WERI-Rb-1 (cell line): ENCODE measurements at regions not wholly inside any gene's neighbourhood (a gene's known extent, or its start where the extent isn't known, plus 50 kb on each side); places are given as distances from the start of the nearest gene placed in this dataset.

Experiments
- DNase-seq: peaks from one replicate; pipeline ENCODE4 v3.0.0-alpha.2; 2020
- H3K27ac ChIP-seq: fragments of 250-450 bp; sonication (Bioruptor Pico); 2 replicates; pipeline ENCODE4 v1.5.1; 2020; ENCODE audit warnings: mild to moderate bottlenecking, moderate library complexity
- H3K27me3 ChIP-seq: fragments of 250-450 bp; sonication (Bioruptor Pico); 2 replicates; pipeline ENCODE4 v1.5.1; 2021; ENCODE audit warnings: mild to moderate bottlenecking, low read depth, moderate library complexity; ENCODE audit not compliant: insufficient read depth, severe bottlenecking
- H3K36me3 ChIP-seq: fragments of 250-450 bp; sonication (Bioruptor Pico); 2 replicates; pipeline ENCODE4 v1.5.1; 2020; ENCODE audit warnings: mild to moderate bottlenecking, moderate library complexity
- H3K4me3 ChIP-seq: 2 replicates; pipeline ENCODE4 v1.5.1; 2011; ENCODE audit warnings: low read depth, mild to moderate bottlenecking, control low read depth, low read length
- H3K9me3 ChIP-seq: fragments of 250-450 bp; sonication (Bioruptor Pico); 2 replicates; pipeline ENCODE4 v1.5.1; 2021; ENCODE audit warnings: mild to moderate bottlenecking, moderate library complexity; ENCODE audit not compliant: severe bottlenecking
- CTCF ChIP-seq: IDR thresholded peaks from 2 replicates; pipeline ENCODE4 v1.5.1; 2011; ENCODE audit warnings: low read depth, mild to moderate bottlenecking, control low read depth, inconsistent platforms, low read length

GRCh38 chr15:81966631-81967030 lies 79.2 kb downstream of the MEX3B start:
- Histone ChIP-seq H3K4me3 (no peak overlapping the region), H3K36me3 (no peaks in the 10 kb centered on the region), H3K9me3 (peaks cover 3% of the 10 kb centered on the region), H3K27me3 (no peaks in the 10 kb centered on the region), H3K27ac (no peak overlapping the region)
- DNase-seq = no peak
- no peak for TF ChIP-seq CTCF

GRCh38 chr15:81962482-81962881 lies 83.3 kb downstream of the MEX3B start:
- DNase-seq = no peak
- TF ChIP-seq CTCF = no peak
- Histone ChIP-seq H3K4me3 (no peak overlapping the region), H3K36me3 (no peaks in the 10 kb centered on the region), H3K27ac (no peak overlapping the region), H3K27me3 (no peaks in the 10 kb centered on the region), H3K9me3 (peaks cover 3% of the 10 kb centered on the region)

GRCh38 chr15:81959196-81959595 lies 86.6 kb downstream of the MEX3B start:
- no peak overlapping the region for H3K27ac ChIP-seq
- no peaks in the 10 kb centered on the region for H3K36me3 ChIP-seq
- no peak for DNase-seq
- H3K27me3 ChIP-seq = no peaks in the 10 kb centered on the region
- H3K9me3 ChIP-seq = no peaks in the 10 kb centered on the region
- no peak overlapping the region for H3K4me3 ChIP-seq
- no peak for TF ChIP-seq CTCF

- no peak for DNase-seq
- no peak for TF ChIP-seq CTCF
- H3K4me3 ChIP-seq = no peak overlapping the region
- no peaks in the 10 kb centered on the region for H3K36me3 ChIP-seq
- H3K27me3 ChIP-seq = no peaks in the 10 kb centered on the region
- H3K27ac ChIP-seq = no peak overlapping the region
- H3K9me3 ChIP-seq = no peaks in the 10 kb centered on the region
Measured at GRCh38 chr15:81957698-81958097, 88.1 kb downstream of the MEX3B start.

GRCh38 chr15:81955382-81956062 lies 90.3 kb downstream of the MEX3B start:
- no peak overlapping the region for H3K27ac ChIP-seq
- no peaks in the 10 kb centered on the region for H3K36me3 ChIP-seq
- no peak for DNase-seq
- H3K9me3 ChIP-seq = no peaks in the 10 kb centered on the region
- TF ChIP-seq CTCF = no peak
- H3K27me3 ChIP-seq = no peaks in the 10 kb centered on the region
- no peak overlapping the region for H3K4me3 ChIP-seq
